ENCODE measurements at regions not wholly inside any gene's neighbourhood (a gene's known extent, or its start where the extent isn't known, plus 50 kb on each side); places are given as distances from the start of the nearest gene placed in this dataset.

DNA sequence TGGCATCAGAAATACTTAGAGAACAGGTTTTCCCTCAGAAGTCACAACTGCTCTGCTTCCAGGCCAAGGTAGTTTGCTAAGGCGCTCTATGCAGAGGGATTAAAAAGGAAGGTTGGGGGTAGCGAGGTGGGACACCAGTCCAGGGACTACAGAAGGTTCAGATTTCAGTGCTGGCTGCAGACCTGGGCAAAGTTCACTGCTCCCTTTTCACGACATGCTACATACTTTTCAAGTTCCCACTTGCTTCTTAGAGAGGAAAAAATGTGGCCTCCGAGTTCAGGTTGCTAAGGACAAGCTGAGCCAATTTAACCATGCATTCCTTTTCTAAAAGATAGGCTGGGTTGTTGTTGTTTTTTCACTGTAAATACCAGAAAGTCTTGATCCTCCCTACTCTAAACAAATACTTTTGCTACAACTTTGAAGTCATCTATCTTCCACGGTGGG lies 158.6 kb upstream of the NR2F2 start:
- Mint-ChIP-seq H3K4me3 (no peak overlapping the region), H3K27ac (no peak overlapping the region), H3K27me3 (peaks cover 21% of the 10 kb centered on the region), H3K36me3 (ENCODE audit: low read depth) (no peaks in the 10 kb centered on the region), H3K9me3 (no peaks in the 10 kb centered on the region), H3K4me1 (ENCODE audit: low read depth) (no peaks in the 10 kb centered on the region)
- no peak for DNase-seq

DNA sequence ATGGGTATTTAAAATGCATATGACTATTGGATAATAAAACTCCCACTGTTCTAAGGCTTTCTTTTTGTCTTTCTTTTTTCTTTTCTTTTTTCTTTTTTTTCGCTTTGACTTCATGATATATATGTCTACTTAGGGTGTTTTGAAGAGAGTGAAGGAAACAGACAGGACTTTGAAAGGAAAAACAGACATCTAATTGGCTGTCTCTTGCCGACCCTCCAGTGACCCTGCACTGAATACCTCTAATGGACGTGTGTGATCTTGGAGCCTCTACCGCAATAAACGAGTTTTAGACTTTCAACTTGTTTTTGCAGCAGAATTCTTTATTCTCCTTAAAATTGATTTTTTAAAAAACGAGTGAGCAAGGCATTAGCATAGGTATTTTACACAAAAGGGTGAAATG lies 158.1 kb upstream of the NR2F2 start:
- H3K4me3 Mint-ChIP-seq: no peak overlapping the region
- no peak for DNase-seq
- no peaks in the 10 kb centered on the region for H3K4me1 Mint-ChIP-seq (ENCODE audit: low read depth)
- H3K27ac Mint-ChIP-seq: no peak overlapping the region
- H3K36me3 Mint-ChIP-seq (ENCODE audit: low read depth): no peaks in the 10 kb centered on the region
- H3K9me3 Mint-ChIP-seq: no peaks in the 10 kb centered on the region
- H3K27me3 Mint-ChIP-seq: peaks cover 19% of the 10 kb centered on the region

DNA sequence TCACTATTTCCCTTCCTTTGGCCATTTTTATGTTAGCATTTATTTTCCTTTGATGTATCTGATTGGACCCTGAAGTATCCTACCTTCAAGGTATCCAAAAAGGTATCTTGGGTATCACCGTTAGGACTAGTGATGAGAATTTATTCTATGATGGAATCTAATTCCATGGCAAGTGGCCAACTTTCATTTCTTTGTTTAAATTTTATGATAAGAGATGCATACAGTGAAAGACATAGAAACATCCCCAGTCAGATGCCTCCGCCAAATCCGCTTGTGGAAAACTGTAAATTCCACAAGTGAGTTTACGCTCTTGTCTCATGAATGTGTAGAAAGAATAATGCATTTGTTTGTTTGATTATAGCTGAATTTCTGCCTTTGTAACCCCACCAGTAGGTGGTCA lies 153.7 kb upstream of the NR2F2 start:
- DNase-seq: no peak
- H3K36me3 Mint-ChIP-seq (ENCODE audit: low read depth): no peaks in the 10 kb centered on the region
- no peaks in the 10 kb centered on the region for H3K4me1 Mint-ChIP-seq (ENCODE audit: low read depth)
- no peaks in the 10 kb centered on the region for H3K9me3 Mint-ChIP-seq
- H3K4me3 Mint-ChIP-seq: no peak overlapping the region
- no peak overlapping the region for H3K27ac Mint-ChIP-seq
- peaks cover 16% of the 10 kb centered on the region for H3K27me3 Mint-ChIP-seq

- no peaks in the 10 kb centered on the region for H3K9me3 Mint-ChIP-seq
- DNase-seq: no peak
- H3K4me3 Mint-ChIP-seq: no peak overlapping the region
- no peaks in the 10 kb centered on the region for H3K4me1 Mint-ChIP-seq (ENCODE audit: low read depth)
- H3K36me3 Mint-ChIP-seq (ENCODE audit: low read depth): no peaks in the 10 kb centered on the region
- peaks cover 18% of the 10 kb centered on the region for H3K27me3 Mint-ChIP-seq
- no peak overlapping the region for H3K27ac Mint-ChIP-seq
Measured at GRCh38 chr15:96177279-96177678, 153.2 kb upstream of the NR2F2 start.

DNA sequence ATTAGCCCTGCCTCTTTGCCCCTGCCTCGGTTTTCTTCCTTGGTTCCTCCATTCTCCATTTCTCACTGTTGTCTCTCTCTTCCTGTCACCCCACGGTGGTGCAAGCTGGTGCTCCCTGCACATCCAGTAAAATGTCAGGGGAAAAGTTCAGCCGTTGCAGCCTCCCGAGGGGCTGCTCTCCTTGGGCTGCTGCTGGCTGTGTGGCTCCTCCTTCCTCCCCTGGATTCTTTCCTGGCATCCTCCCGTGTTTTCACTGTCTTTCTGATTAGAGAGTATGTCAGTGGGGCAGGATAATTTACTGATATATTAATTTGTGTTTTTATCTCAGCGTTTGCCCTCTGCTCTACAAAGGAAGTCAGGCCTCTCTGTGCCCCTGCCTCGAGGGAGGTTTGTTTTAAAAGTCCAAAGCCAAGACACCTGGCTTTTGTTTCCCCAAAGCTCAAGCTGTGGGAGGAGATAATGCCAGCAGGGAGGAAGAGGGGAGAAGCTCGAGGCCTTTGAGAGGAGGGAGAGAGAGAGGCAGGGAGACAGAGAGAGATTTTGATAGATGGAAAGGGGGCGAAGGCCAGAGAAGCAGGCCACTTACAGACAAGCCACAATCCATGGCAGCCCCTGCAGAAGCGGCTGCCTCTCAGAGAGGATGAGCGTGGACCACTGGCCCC lies 150.3 kb upstream of the NR2F2 start:
- Mint-ChIP-seq H3K4me3 (no peak overlapping the region), H3K27me3 (peaks cover 18% of the 10 kb centered on the region), H3K9me3 (no peaks in the 10 kb centered on the region), H3K4me1 (ENCODE audit: low read depth) (no peaks in the 10 kb centered on the region), H3K36me3 (ENCODE audit: low read depth) (no peaks in the 10 kb centered on the region), H3K27ac (no peak overlapping the region)
- no peak for DNase-seq

- H3K27me3 Mint-ChIP-seq: peaks cover 15% of the 10 kb centered on the region
- no peak overlapping the region for H3K27ac Mint-ChIP-seq
- no peaks in the 10 kb centered on the region for H3K9me3 Mint-ChIP-seq
- no peak for DNase-seq
- H3K4me3 Mint-ChIP-seq: no peak overlapping the region
- H3K4me1 Mint-ChIP-seq (ENCODE audit: low read depth): no peaks in the 10 kb centered on the region
- H3K36me3 Mint-ChIP-seq (ENCODE audit: low read depth): no peaks in the 10 kb centered on the region
Measured at GRCh38 chr15:96181217-96181616, 149.3 kb upstream of the NR2F2 start.

- Mint-ChIP-seq H3K9me3 (no peaks in the 10 kb centered on the region), H3K4me1 (ENCODE audit: low read depth) (no peaks in the 10 kb centered on the region), H3K36me3 (ENCODE audit: low read depth) (no peaks in the 10 kb centered on the region), H3K27me3 (peaks cover 15% of the 10 kb centered on the region), H3K4me3 (no peak overlapping the region), H3K27ac (no peak overlapping the region)
- no peak for DNase-seq
Measured at GRCh38 chr15:96181873-96182301, 148.6 kb upstream of the NR2F2 start.

GRCh38 chr15:96182736-96183513 lies 147.6 kb upstream of the NR2F2 start:
- DNase-seq: no peak
- H3K4me3 Mint-ChIP-seq: no peak overlapping the region
- no peaks in the 10 kb centered on the region for H3K36me3 Mint-ChIP-seq (ENCODE audit: low read depth)
- H3K27me3 Mint-ChIP-seq: peaks cover 15% of the 10 kb centered on the region
- H3K4me1 Mint-ChIP-seq (ENCODE audit: low read depth): no peaks in the 10 kb centered on the region
- no peaks in the 10 kb centered on the region for H3K9me3 Mint-ChIP-seq
- no peak overlapping the region for H3K27ac Mint-ChIP-seq

GRCh38 chr15:96183514-96183850 lies 147.0 kb upstream of the NR2F2 start:
- Mint-ChIP-seq H3K4me1 (ENCODE audit: low read depth) (no peaks in the 10 kb centered on the region), H3K9me3 (no peaks in the 10 kb centered on the region), H3K27me3 (peaks cover 15% of the 10 kb centered on the region), H3K27ac (no peak overlapping the region), H3K4me3 (no peak overlapping the region), H3K36me3 (ENCODE audit: low read depth) (no peaks in the 10 kb centered on the region)
- no peak for DNase-seq

DNA sequence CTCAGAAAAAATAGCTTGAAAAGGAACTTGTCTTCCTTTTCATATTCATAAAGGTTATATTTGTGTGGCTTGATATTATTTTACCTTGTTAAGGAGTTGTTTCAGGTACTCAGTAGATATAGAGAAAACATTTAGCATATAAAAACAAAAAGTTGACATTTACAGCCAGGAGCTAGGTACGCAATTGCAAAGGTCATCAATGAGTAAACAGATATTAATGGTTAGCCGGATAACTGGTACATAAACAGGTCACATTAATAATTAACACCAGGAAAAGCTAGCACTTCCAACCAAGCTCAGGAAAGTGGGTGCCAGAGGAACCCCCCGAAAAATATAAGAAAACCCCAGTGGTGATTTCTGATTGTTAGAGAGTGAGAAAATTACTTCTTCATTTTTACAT lies 146.6 kb upstream of the NR2F2 start:
- Mint-ChIP-seq H3K4me3 (no peak overlapping the region), H3K27me3 (peaks cover 15% of the 10 kb centered on the region), H3K4me1 (ENCODE audit: low read depth) (no peaks in the 10 kb centered on the region), H3K9me3 (no peaks in the 10 kb centered on the region), H3K27ac (no peak overlapping the region), H3K36me3 (ENCODE audit: low read depth) (no peaks in the 10 kb centered on the region)
- no peak for DNase-seq

DNA sequence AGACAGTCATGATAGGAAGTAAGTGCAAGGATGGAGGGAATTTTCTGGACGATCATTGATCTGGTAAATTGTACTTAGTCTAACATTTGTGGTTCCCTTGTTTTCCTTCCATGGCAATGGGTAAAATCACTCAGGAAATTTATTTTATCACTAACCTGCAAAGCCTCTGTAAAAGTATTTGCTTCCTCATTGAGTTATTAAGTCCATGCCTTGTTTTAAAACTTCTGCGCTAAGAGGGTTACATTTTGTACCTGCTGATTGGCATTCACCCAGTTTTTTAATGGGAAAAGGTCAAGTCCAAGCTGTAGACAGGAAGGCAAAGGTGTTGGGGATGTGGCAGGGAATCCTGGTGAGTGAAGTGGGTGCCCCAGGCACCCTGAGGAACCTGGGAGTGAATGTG lies 146.2 kb upstream of the NR2F2 start:
- DNase-seq: no peak
- H3K4me3 Mint-ChIP-seq: no peak overlapping the region
- peaks cover 15% of the 10 kb centered on the region for H3K27me3 Mint-ChIP-seq
- no peaks in the 10 kb centered on the region for H3K36me3 Mint-ChIP-seq (ENCODE audit: low read depth)
- H3K27ac Mint-ChIP-seq: no peak overlapping the region
- no peaks in the 10 kb centered on the region for H3K9me3 Mint-ChIP-seq
- no peaks in the 10 kb centered on the region for H3K4me1 Mint-ChIP-seq (ENCODE audit: low read depth)

- no peaks in the 10 kb centered on the region for H3K4me1 Mint-ChIP-seq (ENCODE audit: low read depth)
- no peak for DNase-seq
- no peaks in the 10 kb centered on the region for H3K36me3 Mint-ChIP-seq (ENCODE audit: low read depth)
- no peak overlapping the region for H3K27ac Mint-ChIP-seq
- no peaks in the 10 kb centered on the region for H3K9me3 Mint-ChIP-seq
- H3K4me3 Mint-ChIP-seq: no peak overlapping the region
- H3K27me3 Mint-ChIP-seq: peaks cover 8% of the 10 kb centered on the region
Measured at GRCh38 chr15:96186105-96186504, 144.4 kb upstream of the NR2F2 start.

DNA sequence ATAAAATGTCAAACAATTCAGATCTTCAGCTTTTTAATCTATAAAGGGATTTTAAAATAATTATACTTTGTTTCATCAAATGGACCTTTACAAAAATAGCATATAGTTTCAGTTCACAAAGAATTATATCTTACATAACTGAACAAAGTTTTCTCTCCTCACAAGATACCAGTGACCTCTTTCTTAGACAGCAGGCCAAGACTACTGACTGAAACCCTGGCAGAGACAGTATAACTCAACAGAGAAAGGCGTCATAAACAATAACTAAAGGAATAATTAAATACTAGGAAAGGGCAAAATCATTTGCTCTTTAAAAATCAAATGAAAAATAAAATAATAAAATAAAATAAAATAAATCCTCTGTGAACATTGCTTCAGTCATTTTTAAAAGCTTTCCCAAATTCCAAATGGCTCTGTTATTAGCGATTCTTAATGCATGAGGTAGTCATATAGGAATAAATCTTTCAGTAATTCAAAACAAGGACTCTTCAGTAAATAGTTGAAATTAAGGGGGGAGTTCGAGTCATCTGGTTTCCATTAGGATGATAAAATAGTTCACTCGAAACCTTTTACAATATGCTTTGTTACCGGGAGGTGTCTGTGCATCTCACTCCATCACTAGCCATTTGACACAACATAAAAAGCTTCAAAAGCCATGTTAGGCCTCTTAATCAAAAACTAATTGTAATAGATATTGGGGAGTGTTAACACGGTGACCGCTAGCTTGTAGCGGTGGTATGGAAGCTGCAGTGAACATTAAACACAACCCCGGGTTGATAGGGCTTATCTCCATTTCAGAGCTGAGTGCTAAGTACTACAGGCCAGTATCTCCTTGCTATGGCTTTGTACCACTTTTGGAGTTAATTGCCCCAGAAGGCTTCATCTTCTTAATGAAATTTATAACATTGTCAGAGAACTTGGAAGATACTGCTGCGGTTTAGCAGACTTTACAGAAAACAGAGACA lies 142.9 kb upstream of the NR2F2 start:
- no peaks in the 10 kb centered on the region for H3K36me3 Mint-ChIP-seq (ENCODE audit: low read depth)
- no peak for DNase-seq
- H3K4me3 Mint-ChIP-seq: no peak overlapping the region
- no peaks in the 10 kb centered on the region for H3K4me1 Mint-ChIP-seq (ENCODE audit: low read depth)
- peaks cover 3% of the 10 kb centered on the region for H3K27me3 Mint-ChIP-seq
- H3K27ac Mint-ChIP-seq: no peak overlapping the region
- H3K9me3 Mint-ChIP-seq: no peaks in the 10 kb centered on the region

DNA sequence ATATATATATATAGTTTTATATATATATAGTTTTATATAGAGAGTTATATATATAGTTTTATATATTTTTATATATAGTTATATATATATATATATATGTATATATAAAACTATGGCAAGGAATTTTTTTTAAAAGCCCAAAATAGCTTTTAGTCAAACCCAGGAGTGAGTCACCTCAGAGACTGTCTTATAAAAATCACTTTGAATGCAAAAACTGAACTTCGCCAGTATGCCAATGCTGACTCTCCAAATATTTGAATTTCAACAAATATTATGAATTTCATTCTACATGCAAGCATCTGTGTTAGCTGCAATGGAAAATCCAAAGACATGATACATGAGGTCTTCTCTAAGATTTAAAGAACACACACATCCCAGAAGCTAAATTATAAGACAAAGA lies 132.8 kb upstream of the NR2F2 start:
- Mint-ChIP-seq H3K27me3 (peaks cover 12% of the 10 kb centered on the region), H3K27ac (no peak overlapping the region), H3K9me3 (peaks cover 6% of the 10 kb centered on the region), H3K36me3 (ENCODE audit: low read depth) (no peaks in the 10 kb centered on the region), H3K4me3 (no peak overlapping the region), H3K4me1 (ENCODE audit: low read depth) (no peaks in the 10 kb centered on the region)
- DNase-seq: no peak

DNA sequence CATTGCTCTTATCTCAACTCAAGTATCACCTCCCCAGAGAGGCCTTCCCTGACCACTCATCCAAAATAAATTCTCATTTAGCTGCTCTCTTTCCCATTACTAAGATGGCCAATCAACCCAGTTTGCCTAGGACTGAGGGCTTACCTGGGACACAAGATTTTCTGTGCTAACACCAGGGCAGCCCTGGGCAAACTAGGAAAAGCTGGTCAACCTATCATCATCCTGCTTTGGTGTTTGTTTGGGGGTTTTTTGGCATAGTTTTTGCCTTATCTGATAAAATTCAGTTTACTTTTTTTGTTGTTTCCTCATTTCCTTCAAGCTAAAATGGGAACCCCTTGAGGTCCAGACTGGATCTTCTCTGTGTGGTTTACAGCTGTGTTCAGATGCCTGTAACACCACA lies 131.4 kb upstream of the NR2F2 start:
- no peak for DNase-seq
- no peak overlapping the region for H3K4me3 Mint-ChIP-seq
- no peaks in the 10 kb centered on the region for H3K4me1 Mint-ChIP-seq (ENCODE audit: low read depth)

More for the DNA sequence above, 131.4 kb upstream of the NR2F2 start:
- Mint-ChIP-seq H3K27ac (no peak overlapping the region), H3K9me3 (peaks cover 6% of the 10 kb centered on the region), H3K36me3 (ENCODE audit: low read depth) (no peaks in the 10 kb centered on the region), H3K27me3 (peaks cover 12% of the 10 kb centered on the region)
